Mesenchymal stem cell (in vitro differentiated cells and primary cell): ENCODE measurements at regions not wholly inside any gene's neighbourhood (a gene's known extent, or its start where the extent isn't known, plus 50 kb on each side); places are given as distances from the start of the nearest gene placed in this dataset.

Source experiments
- DNase-seq: peaks from one replicate; pipeline ENCODE4 v3.0.0-alpha.2; 2013
- H2AFZ ChIP-seq: one replicate; pipeline ENCODE4 v1.6.1; 2013; ENCODE audit warnings: low read depth, mild to moderate bottlenecking, control low read depth, inconsistent platforms, low read length, moderate library complexity
- H2AK5ac ChIP-seq: 2 replicates; pipeline ENCODE4 v1.6.1; 2013; ENCODE audit warnings: low read length, moderate library complexity, mild to moderate bottlenecking, inconsistent platforms; ENCODE audit not compliant: severe bottlenecking
- H2BK120ac ChIP-seq: one replicate; pipeline ENCODE4 v1.6.1; 2013; ENCODE audit warnings: low read depth, mild to moderate bottlenecking, inconsistent platforms, low read length, moderate library complexity
- H2BK12ac ChIP-seq, 2 experiments: one replicate each; pipeline ENCODE4 v1.6.1; 2013; ENCODE audit warnings: inconsistent platforms in 2 of 2, low read length in 2 of 2, mild to moderate bottlenecking in 2 of 2, moderate library complexity in 2 of 2, control low read depth in 1 of 2
- H2BK15ac ChIP-seq: one replicate; pipeline ENCODE4 v1.6.1; 2013; ENCODE audit warnings: mild to moderate bottlenecking, low read depth, inconsistent platforms; ENCODE audit not compliant: poor library complexity, severe bottlenecking
- H2BK5ac ChIP-seq: 2 replicates; pipeline ENCODE4 v1.6.1; 2013; ENCODE audit warnings: low read depth, mild to moderate bottlenecking, low read length, control low read depth, inconsistent platforms; ENCODE audit not compliant: poor library complexity, severe bottlenecking
- H3K14ac ChIP-seq, 2 experiments: one replicate each; pipeline ENCODE4 v1.6.1; 2013; ENCODE audit warnings: inconsistent platforms in 2 of 2, low read length in 2 of 2, control low read depth in 1 of 2, mild to moderate bottlenecking in 1 of 2, moderate library complexity in 1 of 2
- H3K18ac ChIP-seq, 2 experiments: one replicate each; pipeline ENCODE4 v1.6.1; 2013; ENCODE audit warnings: inconsistent platforms in 2 of 2, low read length in 2 of 2, control low read depth in 1 of 2, low read depth in 1 of 2, mild to moderate bottlenecking in 1 of 2
- H3K23ac ChIP-seq, 2 experiments: one replicate each; pipeline ENCODE4 v1.6.1; 2013; ENCODE audit warnings: inconsistent platforms in 2 of 2, low read length in 2 of 2, mild to moderate bottlenecking in 2 of 2, moderate library complexity in 2 of 2, control low read depth in 1 of 2
- H3K27ac ChIP-seq: 2 replicates; pipeline ENCODE4 v1.5.1; 2013; ENCODE audit warnings: mild to moderate bottlenecking, moderate library complexity, low read length, control low read depth, inconsistent platforms; ENCODE audit not compliant: poor library complexity, severe bottlenecking
- H3K27me3 ChIP-seq, 2 experiments: 2 replicates each; pipeline versions ENCODE4 v1.6.1 to v1.7.0; 2013; ENCODE audit warnings: low read length in 2 of 2, mild to moderate bottlenecking in 2 of 2, moderate library complexity in 2 of 2, control low read depth in 1 of 2, inconsistent platforms in 1 of 2; ENCODE audit not compliant: control insufficient read depth in 1 of 2, insufficient read depth in 1 of 2
- H3K36me3 ChIP-seq, 2 experiments: 2 replicates each; pipeline versions ENCODE4 v1.6.1 to v1.7.0; 2013; ENCODE audit warnings: low read length in 2 of 2, control low read depth in 1 of 2, inconsistent platforms in 1 of 2, low read depth in 1 of 2, mild to moderate bottlenecking in 1 of 2; ENCODE audit not compliant: insufficient read depth in 2 of 2, control insufficient read depth in 1 of 2
- H3K4ac ChIP-seq, 2 experiments: one replicate each; pipeline ENCODE4 v1.6.1; 2013; ENCODE audit warnings: inconsistent platforms in 2 of 2, low read length in 2 of 2, mild to moderate bottlenecking in 2 of 2, moderate library complexity in 2 of 2, control low read depth in 1 of 2, low read depth in 1 of 2
- H3K4me1 ChIP-seq: 2 replicates; pipeline ENCODE4 v1.6.1; 2013; ENCODE audit warnings: low read depth, low read length, control low read depth; ENCODE audit not compliant: control insufficient read depth, insufficient read depth
- H3K4me2 ChIP-seq: 2 replicates; pipeline ENCODE4 v1.6.1; 2013; ENCODE audit warnings: low read length, mild to moderate bottlenecking, inconsistent platforms; ENCODE audit not compliant: poor library complexity, severe bottlenecking
- H3K4me3 ChIP-seq, 2 experiments: 2 replicates each; pipeline versions ENCODE4 v1.5.1 to v1.7.0; 2013; ENCODE audit warnings: low read length in 2 of 2, mild to moderate bottlenecking in 2 of 2, control low read depth in 1 of 2, low read depth in 1 of 2; ENCODE audit not compliant: insufficient read depth in 1 of 2
- H3K79me1 ChIP-seq: replicated peaks from 2 replicates; pipeline ENCODE4 v1.6.1; 2013; ENCODE audit warnings: mild to moderate bottlenecking, control low read depth, low read length, inconsistent platforms; ENCODE audit not compliant: poor library complexity, severe bottlenecking
- H3K9ac ChIP-seq: 2 replicates; pipeline ENCODE4 v1.7.0; 2013; ENCODE audit warnings: mild to moderate bottlenecking, low read length, moderate library complexity
- H3K9me3 ChIP-seq: 2 replicates; pipeline ENCODE4 v1.7.0; 2013; ENCODE audit warnings: mild to moderate bottlenecking, low read length; ENCODE audit not compliant: control insufficient read depth
- H4K8ac ChIP-seq: one replicate; pipeline ENCODE4 v1.6.1; 2013; ENCODE audit warnings: inconsistent platforms, mild to moderate bottlenecking, low read length, moderate library complexity
- H4K91ac ChIP-seq: one replicate; pipeline ENCODE4 v1.6.1; 2013; ENCODE audit warnings: mild to moderate bottlenecking, low read length, inconsistent platforms
- WGBS: methylation state at CpG from one replicate; pipeline ENCODE4 v1.1.7; 2013; ENCODE audit warnings: mixed read lengths; 5-methylcytosine and 5-hydroxymethylcytosine counted together

GRCh38 chr9:23567516-23568165 lies 258.4 kb downstream of the ELAVL2 start:
- H3K9ac ChIP-seq: no peak overlapping the region
- no peaks in the 10 kb centered on the region for H3K4me1 ChIP-seq
- no peak overlapping the region for H2AK5ac ChIP-seq
- H2BK5ac ChIP-seq: no peak overlapping the region
- H3K27me3 ChIP-seq: no peaks in the 10 kb centered on the region
- no peak overlapping the region for H2BK15ac ChIP-seq
- no peaks in the 10 kb centered on the region for H3K9me3 ChIP-seq
- DNase-seq: no peak
- H4K91ac ChIP-seq: no peak overlapping the region
- H3K23ac ChIP-seq: no peak overlapping the region
- WGBS: 86% methylated on average over 4 of the region's 5 CpGs
- no peak overlapping the region for H2BK12ac ChIP-seq
- no peaks in the 10 kb centered on the region for H3K36me3 ChIP-seq
- H3K18ac ChIP-seq: no peak overlapping the region
- H2AFZ ChIP-seq: no peak overlapping the region
- H3K14ac ChIP-seq: no peak overlapping the region
- H3K27ac ChIP-seq: no peak overlapping the region
- H4K8ac ChIP-seq: no peak overlapping the region
- no peaks in the 10 kb centered on the region for H3K79me1 ChIP-seq
- H2BK120ac ChIP-seq: no peak overlapping the region
- H3K4me2 ChIP-seq: no peak overlapping the region
- H3K4ac ChIP-seq: no peak overlapping the region
- H3K4me3 ChIP-seq: no peak overlapping the region

- no peak overlapping the region for H3K4me2 ChIP-seq
- no peak overlapping the region for H3K18ac ChIP-seq
- no peak overlapping the region for H2BK12ac ChIP-seq
- H3K9me3 ChIP-seq: no peaks in the 10 kb centered on the region
- H2BK5ac ChIP-seq: no peak overlapping the region
- no peak overlapping the region for H3K9ac ChIP-seq
- no peak overlapping the region for H2AK5ac ChIP-seq
- H3K36me3 ChIP-seq: no peaks in the 10 kb centered on the region
- no peaks in the 10 kb centered on the region for H3K4me1 ChIP-seq
- no peak overlapping the region for H3K4ac ChIP-seq
- no peak overlapping the region for H4K91ac ChIP-seq
- H3K23ac ChIP-seq: no peak overlapping the region
- H4K8ac ChIP-seq: no peak overlapping the region
- no peak overlapping the region for H3K14ac ChIP-seq
- no peak overlapping the region for H2BK15ac ChIP-seq
- no peak overlapping the region for H3K27ac ChIP-seq
- H2BK120ac ChIP-seq: no peak overlapping the region
- H3K27me3 ChIP-seq: no peaks in the 10 kb centered on the region
- no peaks in the 10 kb centered on the region for H3K79me1 ChIP-seq
- H2AFZ ChIP-seq: no peak overlapping the region
- WGBS: 92% methylated on average over 1 of the region's 2 CpGs
- DNase-seq: no peak
- no peak overlapping the region for H3K4me3 ChIP-seq
These were observed 254.5 kb downstream of the ELAVL2 start for GRCh38 chr9:23571414-23572104.

- Histone ChIP-seq H4K8ac (no peak overlapping the region), H3K18ac (no peak overlapping the region), H3K36me3 (no peaks in the 10 kb centered on the region), H3K4ac (no peak overlapping the region), H2BK12ac (no peak overlapping the region), H3K9me3 (no peaks in the 10 kb centered on the region), H3K4me1 (no peaks in the 10 kb centered on the region), H3K14ac (no peak overlapping the region), H2BK15ac (no peak overlapping the region), H3K79me1 (no peaks in the 10 kb centered on the region), H3K27ac (no peak overlapping the region), H3K9ac (no peak overlapping the region), H3K4me2 (no peak overlapping the region), H4K91ac (no peak overlapping the region), H3K27me3 (no peaks in the 10 kb centered on the region), H2AK5ac (no peak overlapping the region), H2AFZ (no peak overlapping the region), H2BK120ac (no peak overlapping the region), H3K23ac (no peak overlapping the region), H2BK5ac (no peak overlapping the region), H3K4me3 (no peak overlapping the region)
- DNase-seq: no peak
These were observed 252.2 kb downstream of the ELAVL2 start for GRCh38 chr9:23573800-23574199.

GRCh38 chr9:23577611-23578010 lies 248.4 kb downstream of the ELAVL2 start:
- no peak overlapping the region for H3K4me2 ChIP-seq
- no peak overlapping the region for H3K27ac ChIP-seq
- no peak overlapping the region for H2BK5ac ChIP-seq
- H3K9me3 ChIP-seq: no peaks in the 10 kb centered on the region
- no peak for DNase-seq
- H3K4me1 ChIP-seq: no peaks in the 10 kb centered on the region
- H2BK15ac ChIP-seq: no peak overlapping the region
- no peak overlapping the region for H3K4me3 ChIP-seq
- no peak overlapping the region for H3K4ac ChIP-seq
- H3K18ac ChIP-seq: no peak overlapping the region
- no CpG with 5 or more reads among the region's 1 CpG for WGBS
- H2AK5ac ChIP-seq: no peak overlapping the region
- H3K14ac ChIP-seq: no peak overlapping the region
- H2BK12ac ChIP-seq: no peak overlapping the region
- H3K36me3 ChIP-seq: no peaks in the 10 kb centered on the region
- H4K91ac ChIP-seq: no peak overlapping the region
- no peak overlapping the region for H3K9ac ChIP-seq
- H2AFZ ChIP-seq: no peak overlapping the region
- H3K23ac ChIP-seq: no peak overlapping the region
- no peak overlapping the region for H2BK120ac ChIP-seq
- no peaks in the 10 kb centered on the region for H3K79me1 ChIP-seq
- H3K27me3 ChIP-seq: no peaks in the 10 kb centered on the region
- no peak overlapping the region for H4K8ac ChIP-seq
